GM19438 (cell line): ENCODE measurements at regions not wholly inside any gene's neighbourhood (a gene's known extent, or its start where the extent isn't known, plus 50 kb on each side); places are given as distances from the start of the nearest gene placed in this dataset.
"Not testable (repeated sequence)": the region's sequence is repeated elsewhere in the genome, so short reads cannot be mapped to it uniquely, and the experiment has no call there.

Experiments
- ATAC-seq: cut with Tn5 transposase; IDR thresholded peaks from one replicate; pipeline ENCODE4 v1.9.1; 2021; ENCODE audit warnings: low read depth; ENCODE audit not compliant: unreplicated experiment

GRCh38 chr2:87629491-87630458, 118.1 kb upstream of the PLGLB2 start:
- not testable (repeated sequence) for ATAC-seq

DNA sequence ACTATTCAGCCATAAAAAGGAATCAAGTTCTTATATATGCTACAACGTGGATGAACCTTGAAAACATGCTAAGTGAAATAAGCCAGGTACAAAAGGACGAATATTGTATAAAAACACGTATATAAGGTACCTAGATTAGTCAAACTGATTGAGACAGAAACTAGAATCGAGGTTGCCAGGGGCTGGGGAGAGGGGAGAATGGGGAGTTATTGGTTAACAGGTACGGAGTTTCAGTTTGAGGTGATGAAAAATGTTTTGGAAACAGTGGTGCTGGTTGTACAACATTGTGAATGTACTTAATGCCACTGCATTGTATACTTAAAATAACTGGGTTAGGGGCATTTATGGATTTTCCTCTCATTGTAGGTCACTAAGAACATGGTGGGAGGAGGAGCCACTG, 117.0 kb upstream of the PLGLB2 start:
- not testable (repeated sequence) for ATAC-seq

- not testable (repeated sequence) for ATAC-seq
Measured at GRCh38 chr2:87631402-87631801, 116.5 kb upstream of the PLGLB2 start.

- not testable (repeated sequence) for ATAC-seq
Measured at GRCh38 chr2:87633287-87633963, 114.5 kb upstream of the PLGLB2 start.

- ATAC-seq, result not testable (repeated sequence)
Measured at GRCh38 chr2:87634106-87634505, 113.8 kb upstream of the PLGLB2 start.

- ATAC-seq, result not testable (repeated sequence)
Measured at GRCh38 chr2:87634971-87635650, 112.8 kb upstream of the PLGLB2 start.

- not testable (repeated sequence) for ATAC-seq
Measured at GRCh38 chr2:87636246-87636645, 111.6 kb upstream of the PLGLB2 start.

- not testable (repeated sequence) for ATAC-seq
Measured at GRCh38 chr2:87636735-87637134, 111.2 kb upstream of the PLGLB2 start.

DNA sequence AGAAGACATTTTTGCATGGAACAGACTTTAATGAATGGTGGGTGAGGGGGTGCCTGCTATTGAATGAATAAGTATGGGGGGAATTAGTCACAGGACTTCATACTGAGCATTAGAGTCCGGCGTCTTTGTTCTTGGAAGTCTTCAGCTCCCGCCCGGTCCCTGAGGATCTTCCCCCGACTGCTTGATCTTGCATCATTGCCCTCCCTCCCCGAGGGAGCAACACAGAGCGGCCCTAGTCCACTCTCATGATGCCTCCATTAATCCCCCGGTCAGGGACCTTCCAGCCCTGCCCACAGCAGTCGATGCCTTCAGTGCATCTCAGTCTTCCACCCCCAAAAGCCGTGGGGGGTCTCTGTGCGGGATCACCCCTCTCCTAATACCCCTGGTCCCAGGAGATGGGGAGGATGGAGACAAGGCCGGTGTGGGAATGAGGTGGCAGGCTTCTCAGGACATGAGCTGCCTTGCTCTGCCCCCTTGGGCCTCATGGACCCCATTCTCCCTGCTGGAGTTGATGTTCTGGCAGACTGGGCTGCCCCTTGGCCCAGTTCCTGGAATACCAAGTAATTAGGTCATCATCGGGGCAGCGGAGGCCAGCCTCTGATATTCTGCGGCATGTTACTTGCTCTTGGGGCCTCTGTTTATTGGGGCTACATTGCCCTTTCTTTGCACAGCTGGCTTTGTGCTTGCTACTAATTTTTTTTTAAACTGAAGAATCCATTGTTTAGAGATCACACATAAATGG, 110.5 kb upstream of the PLGLB2 start:
- not testable (repeated sequence) for ATAC-seq

DNA sequence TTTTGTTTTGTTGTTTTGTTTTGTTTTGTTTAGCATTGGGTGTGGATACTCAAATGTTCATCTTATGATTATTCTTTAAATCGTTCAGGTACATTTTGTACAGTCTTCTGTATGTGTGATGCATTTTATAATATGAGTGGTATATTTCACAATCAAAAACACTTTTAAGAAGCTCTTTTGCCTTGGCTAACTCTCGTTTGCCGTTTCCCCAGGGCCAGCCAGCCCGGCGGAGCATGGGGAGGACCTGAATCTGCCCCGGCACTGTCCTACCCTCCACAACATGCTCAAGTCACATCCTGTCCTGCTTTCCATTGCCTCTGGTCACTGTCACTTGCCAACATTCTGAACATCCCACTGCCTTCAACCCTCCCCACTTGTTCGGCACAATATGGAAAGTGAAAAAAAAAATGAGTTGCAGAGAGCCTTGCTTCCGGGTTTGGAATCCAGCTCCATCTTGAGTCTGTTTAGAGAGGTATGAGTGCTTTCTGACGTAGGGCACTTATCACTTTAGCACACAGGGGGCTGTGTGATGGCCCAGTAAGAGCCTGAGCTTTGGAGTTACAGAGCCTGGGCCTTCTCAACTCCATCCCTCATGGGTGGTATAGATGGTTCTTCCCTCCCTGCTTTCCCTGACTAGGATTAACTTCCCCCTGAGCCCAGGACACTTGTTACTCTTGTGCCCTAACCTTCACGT, 109.6 kb upstream of the PLGLB2 start:
- not testable (repeated sequence) for ATAC-seq

- ATAC-seq, result not testable (repeated sequence)
Measured at GRCh38 chr2:87638872-87639271, 109.0 kb upstream of the PLGLB2 start.

GRCh38 chr2:87639801-87640440, 108.0 kb upstream of the PLGLB2 start:
- ATAC-seq, result not testable (repeated sequence)

DNA sequence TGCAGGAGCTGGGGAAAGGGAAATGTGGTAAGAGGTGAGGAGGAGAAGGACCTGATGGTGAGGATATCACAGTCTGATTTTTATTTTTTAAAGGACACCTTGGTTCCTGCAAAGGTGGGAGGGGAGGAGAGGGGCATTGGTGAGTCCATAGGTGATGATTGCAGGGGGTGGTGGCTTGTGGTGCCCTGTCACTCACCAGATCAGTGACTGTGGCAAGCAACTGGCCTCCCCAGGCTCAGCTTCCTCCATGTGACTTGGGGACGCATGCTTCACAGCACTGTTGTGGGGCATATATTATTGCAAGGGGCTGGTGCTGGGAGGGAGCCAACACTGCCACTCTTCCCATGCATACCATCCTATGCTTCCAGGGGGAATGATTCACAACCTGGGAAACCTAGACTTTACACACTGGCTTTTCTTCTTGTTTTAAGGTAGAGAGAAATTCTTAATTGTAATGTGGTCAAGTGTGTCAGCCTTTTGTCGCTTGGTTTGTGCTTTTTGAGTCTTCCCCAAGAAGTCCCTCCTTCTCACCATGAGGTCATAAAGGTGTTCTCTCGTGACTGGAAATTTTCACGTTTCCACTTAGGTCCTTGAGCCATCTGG, 106.8 kb upstream of the PLGLB2 start:
- not testable (repeated sequence) for ATAC-seq

GRCh38 chr2:87643165-87643564, 104.7 kb upstream of the PLGLB2 start:
- not testable (repeated sequence) for ATAC-seq

DNA sequence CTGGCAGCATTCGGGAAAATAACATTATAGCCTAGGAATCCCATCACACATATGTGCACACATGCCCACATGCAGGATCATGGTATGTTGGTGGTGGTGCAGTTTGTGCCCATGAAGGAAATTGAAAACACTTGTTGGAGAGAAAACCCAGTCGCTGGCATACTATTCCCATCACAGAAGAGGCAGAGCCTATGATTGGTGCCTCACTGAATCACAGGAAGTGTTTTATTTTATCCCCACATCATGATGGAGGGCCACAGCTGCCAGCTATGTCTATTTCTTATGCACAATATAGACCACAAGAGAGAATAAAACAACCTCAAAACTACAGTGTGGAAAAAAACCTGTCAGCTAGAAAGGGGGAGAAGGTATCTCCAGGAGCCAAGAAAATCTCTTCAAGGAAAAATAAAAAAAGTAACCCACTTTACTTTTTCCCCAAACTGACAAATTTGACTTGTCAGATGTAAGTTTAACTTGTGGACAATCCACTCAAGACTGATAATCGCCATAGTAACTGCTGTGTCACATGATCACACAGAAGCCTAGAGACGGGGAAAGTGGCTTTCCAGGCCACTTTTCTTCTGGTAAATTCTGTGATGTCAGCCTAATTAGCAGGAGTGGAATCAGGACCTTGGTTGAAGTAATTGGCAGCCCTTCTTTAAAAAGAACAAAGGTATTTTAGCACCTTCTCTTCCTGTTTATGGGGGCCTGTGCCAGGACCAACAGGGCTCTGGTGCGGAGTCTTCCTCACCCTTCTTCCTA, 100.0 kb upstream of the PLGLB2 start:
- ATAC-seq, result not testable (repeated sequence)

GRCh38 chr2:87648815-87649214, 99.1 kb upstream of the PLGLB2 start:
- ATAC-seq, result not testable (repeated sequence)

DNA sequence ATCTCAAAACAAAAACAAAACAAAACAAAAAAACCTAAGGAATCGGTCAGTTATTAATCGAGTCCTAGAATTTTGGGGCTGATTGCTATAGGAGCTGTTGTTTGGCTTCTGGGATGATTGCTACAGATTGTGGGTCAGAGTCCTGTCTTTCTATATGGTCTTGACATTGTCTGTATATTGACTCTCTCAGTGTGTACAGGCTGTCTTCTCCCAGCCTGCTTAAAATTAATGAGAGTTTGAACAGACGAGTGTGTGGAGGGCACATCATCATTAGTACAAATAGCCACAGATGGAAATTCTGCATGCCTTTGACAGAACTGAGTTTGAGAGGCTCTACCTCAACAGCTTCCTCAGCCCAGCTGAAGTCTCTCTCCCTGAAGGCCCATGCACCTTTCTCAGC, 98.0 kb upstream of the PLGLB2 start:
- not testable (repeated sequence) for ATAC-seq

DNA sequence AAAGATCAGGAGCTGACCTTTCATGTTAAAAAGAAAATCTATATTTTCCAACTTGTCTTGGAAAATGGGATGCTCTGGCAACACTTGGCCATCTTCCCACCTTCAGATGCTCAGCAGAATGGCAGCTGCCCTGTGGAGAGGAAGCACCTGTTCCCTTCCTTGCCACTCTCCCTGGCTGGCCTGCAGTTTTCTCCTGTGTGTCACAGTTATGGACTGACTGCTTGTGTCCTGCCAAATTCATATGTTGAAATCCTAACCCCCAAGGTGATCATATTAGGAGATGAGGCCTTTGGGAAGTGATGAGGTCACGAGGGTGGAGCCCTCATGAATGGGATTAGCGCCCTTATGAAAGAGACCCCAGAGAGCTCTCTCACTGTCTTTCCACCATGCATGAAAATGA, 97.0 kb upstream of the PLGLB2 start:
- ATAC-seq, result not testable (repeated sequence)
